ENCODE measurements at regions not wholly inside any gene's neighbourhood (a gene's known extent, or its start where the extent isn't known, plus 50 kb on each side); places are given as distances from the start of the nearest gene placed in this dataset.
"Not testable (repeated sequence)": the region's sequence is repeated elsewhere in the genome, so short reads cannot be mapped to it uniquely, and the experiment has no call there.

- DNase-seq = no peak
Observed at GRCh38 chr6:85069577-85069976, 305.2 kb upstream of the TBX18 start.

- no peak for DNase-seq
Observed at GRCh38 chr6:85068221-85068620, 303.8 kb upstream of the TBX18 start.

GRCh38 chr6:85066266-85066665, 301.9 kb upstream of the TBX18 start:
- DNase-seq = no peak

- DNase-seq = no peak
Observed at GRCh38 chr6:85065831-85066230, 301.4 kb upstream of the TBX18 start.

GRCh38 chr6:85063611-85064010, 299.2 kb upstream of the TBX18 start:
- DNase-seq = no peak

DNA sequence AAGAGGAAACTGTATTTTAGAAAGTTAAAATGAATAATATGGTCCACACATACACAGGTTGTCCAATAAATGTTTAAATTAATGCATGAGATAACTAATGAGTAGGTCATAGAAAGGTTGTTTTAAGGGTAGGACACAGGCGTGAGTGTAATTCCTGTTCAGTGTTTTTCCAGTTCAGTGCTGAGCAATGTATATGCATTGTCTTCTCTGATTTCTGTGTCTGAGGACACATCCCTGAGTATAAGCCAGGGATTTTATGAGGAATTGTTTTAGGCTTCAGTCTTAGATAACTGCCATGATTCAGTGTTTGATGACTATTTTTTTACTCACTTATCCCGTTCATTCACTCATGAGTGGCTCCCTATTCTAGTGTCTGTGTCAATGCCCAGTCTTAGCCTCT, 298.5 kb upstream of the TBX18 start:
- DNase-seq = no peak

GRCh38 chr6:85058806-85059205, 294.4 kb upstream of the TBX18 start:
- DNase-seq = no peak

- DNase-seq = no peak
Observed at GRCh38 chr6:85050149-85050548, 285.8 kb upstream of the TBX18 start.

GRCh38 chr6:85049282-85049681, 284.9 kb upstream of the TBX18 start:
- no peak for DNase-seq

DNA sequence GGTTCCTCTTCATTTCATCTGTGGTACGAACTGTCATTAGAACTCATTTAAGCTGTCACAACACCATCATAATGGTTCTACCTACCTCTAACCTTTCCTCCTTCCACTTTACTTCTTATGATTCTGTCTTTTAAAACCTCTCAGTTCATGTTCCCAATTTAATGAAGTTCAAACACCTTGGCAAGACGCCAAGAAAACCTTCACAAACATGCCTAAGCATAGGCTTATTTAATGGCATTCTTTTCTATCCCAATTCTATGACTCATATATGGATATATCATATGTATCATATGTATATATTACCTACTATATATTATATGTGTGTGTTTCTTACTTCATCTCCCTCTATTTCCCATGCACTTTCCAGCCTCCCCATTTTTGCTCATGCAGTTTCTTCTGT, 283.4 kb upstream of the TBX18 start:
- DNase-seq = no peak

GRCh38 chr6:85045767-85046166, 281.4 kb upstream of the TBX18 start:
- DNase-seq = not testable (repeated sequence)

GRCh38 chr6:85044361-85044760, 280.0 kb upstream of the TBX18 start:
- DNase-seq = no peak

- no peak for DNase-seq
Observed at GRCh38 chr6:85041376-85041775, 277.0 kb upstream of the TBX18 start.

- DNase-seq = no peak
Observed at GRCh38 chr6:85037221-85037620, 272.8 kb upstream of the TBX18 start.

- no peak for DNase-seq
Observed at GRCh38 chr6:85035766-85036165, 271.4 kb upstream of the TBX18 start.

DNA sequence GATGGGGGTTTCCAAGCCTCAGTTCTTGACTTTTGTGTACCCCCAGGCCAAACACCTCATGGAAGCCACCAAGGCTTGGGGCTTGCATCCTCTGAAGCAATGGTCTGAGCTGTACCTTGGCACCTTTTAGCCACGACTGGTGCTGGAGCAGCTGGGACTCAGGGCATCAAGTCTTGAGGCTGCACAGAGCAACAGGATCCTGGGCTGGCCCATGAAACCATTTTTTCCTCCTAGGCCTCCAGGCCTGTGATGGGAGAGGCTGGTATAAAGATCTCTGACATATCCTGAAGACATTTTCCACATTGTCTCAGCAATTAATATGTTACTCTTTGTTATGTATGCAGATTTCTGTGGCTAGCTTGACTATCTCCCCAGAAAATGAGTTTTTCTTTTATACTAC, 269.1 kb upstream of the TBX18 start:
- DNase-seq = no peak

- DNase-seq = no peak
Observed at GRCh38 chr6:85026021-85026420, 261.6 kb upstream of the TBX18 start.

GRCh38 chr6:85023721-85024120, 259.3 kb upstream of the TBX18 start:
- DNase-seq = no peak

GRCh38 chr6:85017352-85017751, 253.0 kb upstream of the TBX18 start:
- no peak for DNase-seq

GRCh38 chr6:85016726-85017125, 252.3 kb upstream of the TBX18 start:
- DNase-seq = no peak

- DNase-seq = no peak
Observed at GRCh38 chr6:85015396-85015990, 251.1 kb upstream of the TBX18 start.

- no peak for DNase-seq
Observed at GRCh38 chr6:85010865-85011264, 246.5 kb upstream of the TBX18 start.

DNA sequence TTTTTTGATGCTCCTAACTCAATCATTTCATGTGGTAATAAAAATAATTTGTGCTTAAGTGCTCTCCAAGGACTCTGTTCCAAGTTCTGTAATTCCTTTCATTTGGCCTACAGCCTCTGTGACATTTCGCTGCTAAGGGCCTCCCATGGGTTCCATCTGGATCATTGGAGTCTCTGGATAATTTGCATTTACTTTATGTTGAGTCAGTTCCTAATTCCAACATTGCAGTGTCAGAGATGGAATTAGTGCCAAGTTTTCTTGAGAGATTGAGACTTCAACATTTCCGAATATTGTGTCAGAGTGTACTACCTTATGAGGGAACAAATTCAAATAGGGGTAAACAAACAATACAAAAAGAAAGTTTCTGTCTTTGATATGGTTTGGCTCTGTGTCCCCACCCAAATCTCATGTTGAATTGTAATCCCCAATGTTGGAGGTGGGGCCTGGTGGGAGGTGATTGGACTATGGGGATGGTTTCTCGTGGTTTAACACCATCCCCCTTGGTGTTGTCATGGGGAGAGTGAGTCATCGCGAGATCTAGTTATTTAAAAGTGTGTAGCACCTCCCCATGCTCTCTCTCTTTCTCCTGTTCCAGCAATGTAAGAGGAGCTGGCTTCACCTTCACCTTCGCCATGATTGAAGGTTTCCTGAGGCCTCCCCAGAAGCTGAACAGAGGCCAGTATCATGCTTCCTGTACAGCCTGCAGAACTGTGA, 244.1 kb upstream of the TBX18 start:
- no peak for DNase-seq

DNA sequence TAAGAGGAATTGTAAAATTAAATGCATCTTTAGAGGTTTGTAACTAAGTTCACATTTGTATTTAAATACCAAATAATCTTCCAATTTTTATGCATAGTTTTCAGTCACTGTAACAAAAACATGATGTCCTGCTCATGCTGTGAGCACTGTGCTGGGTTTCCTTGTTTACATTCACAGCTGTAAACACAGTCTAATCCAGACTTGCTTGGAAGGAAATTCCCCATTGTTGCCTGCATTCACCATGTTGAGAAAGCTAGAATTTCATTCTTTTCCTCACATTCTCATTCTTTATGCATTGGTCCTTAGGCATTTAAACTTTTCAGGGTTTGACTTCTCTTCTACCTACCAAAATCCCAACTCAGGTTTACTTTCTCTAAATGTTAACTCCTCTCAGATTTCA, 242.0 kb upstream of the TBX18 start:
- DNase-seq = no peak

DNA sequence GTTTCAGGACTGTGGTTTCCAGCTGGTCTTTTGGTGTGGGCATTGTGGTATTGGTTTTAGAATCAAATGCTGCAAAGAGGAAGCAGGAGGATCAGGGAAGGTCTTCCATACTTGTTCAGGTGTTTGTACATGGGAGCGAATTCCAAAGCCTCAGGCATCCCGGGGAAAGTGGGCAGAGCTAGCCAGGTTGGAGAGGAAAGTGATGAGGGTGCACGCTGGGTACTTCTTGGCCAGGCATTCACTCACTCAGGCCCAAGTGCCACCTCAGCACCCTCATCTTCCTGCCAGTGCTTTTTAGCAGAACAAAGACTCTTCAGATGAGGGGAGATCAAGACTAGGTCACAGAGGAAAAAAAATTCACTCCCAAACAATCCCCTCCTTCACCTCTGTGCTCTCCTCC, 241.1 kb upstream of the TBX18 start:
- no peak for DNase-seq

Data from CD4-positive, alpha-beta T cell treated with Interleukin-4 for 1 hour (primary cell).